Keratinocyte (primary cell): ENCODE measurements at regions not wholly inside any gene's neighbourhood (a gene's known extent, or its start where the extent isn't known, plus 50 kb on each side); places are given as distances from the start of the nearest gene placed in this dataset.

Experiments
- EZH2 ChIP-seq: IDR thresholded peaks from one replicate; pipeline ENCODE4 v1.6.1; 2012; ENCODE audit warnings: inconsistent platforms, mild to moderate bottlenecking, low read length, moderate library complexity
- TF ChIP-seq, protein P1 (sequence below), 3 experiments: IDR thresholded peaks in 1 of 3; conservative IDR thresholded peaks in 1 of 3; optimal IDR thresholded peaks in 1 of 3; 2 replicates in 2 of 3; 3 replicates in 1 of 3; pipeline versions ENCODE3 to v1.5.1; 2011; ENCODE audit warnings: low read length in 3 of 3, mild to moderate bottlenecking in 3 of 3, moderate library complexity in 2 of 3, control low read depth in 1 of 3, inconsistent platforms in 1 of 3; ENCODE audit not compliant: insufficient read depth in 2 of 3; ENCODE audit errors: extremely low read depth in 1 of 3

DNA sequence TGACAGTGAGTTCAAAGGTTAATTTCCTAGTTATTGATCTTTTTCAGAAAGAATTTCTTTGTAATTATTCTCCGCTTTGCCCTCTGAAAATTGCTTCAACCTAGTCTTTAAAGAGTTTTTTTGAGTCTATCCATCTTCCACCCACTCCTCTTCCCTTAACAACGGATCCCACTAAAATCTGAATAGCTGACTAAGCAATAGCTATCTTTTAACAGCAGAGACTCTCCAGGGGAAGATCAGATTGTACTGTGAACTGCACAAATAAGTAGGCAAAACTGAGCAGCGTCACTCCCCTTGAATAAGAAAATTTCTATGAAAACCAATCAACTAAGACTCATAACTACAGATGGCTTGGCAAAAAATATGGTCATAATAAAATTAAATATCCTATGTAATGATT is 127.9 kb downstream of the TUSC7 start:
- TF ChIP-seq, protein P1, sequence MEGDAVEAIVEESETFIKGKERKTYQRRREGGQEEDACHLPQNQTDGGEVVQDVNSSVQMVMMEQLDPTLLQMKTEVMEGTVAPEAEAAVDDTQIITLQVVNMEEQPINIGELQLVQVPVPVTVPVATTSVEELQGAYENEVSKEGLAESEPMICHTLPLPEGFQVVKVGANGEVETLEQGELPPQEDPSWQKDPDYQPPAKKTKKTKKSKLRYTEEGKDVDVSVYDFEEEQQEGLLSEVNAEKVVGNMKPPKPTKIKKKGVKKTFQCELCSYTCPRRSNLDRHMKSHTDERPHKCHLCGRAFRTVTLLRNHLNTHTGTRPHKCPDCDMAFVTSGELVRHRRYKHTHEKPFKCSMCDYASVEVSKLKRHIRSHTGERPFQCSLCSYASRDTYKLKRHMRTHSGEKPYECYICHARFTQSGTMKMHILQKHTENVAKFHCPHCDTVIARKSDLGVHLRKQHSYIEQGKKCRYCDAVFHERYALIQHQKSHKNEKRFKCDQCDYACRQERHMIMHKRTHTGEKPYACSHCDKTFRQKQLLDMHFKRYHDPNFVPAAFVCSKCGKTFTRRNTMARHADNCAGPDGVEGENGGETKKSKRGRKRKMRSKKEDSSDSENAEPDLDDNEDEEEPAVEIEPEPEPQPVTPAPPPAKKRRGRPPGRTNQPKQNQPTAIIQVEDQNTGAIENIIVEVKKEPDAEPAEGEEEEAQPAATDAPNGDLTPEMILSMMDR (optimal IDR thresholded peaks at IDR 0.05 in 1 of 3, IDR thresholded peaks at IDR 0.05 in 1 of 3, conservative IDR thresholded peaks at IDR 0.05 in 1 of 3; ENCODE audit: extremely low read depth in 1 of 3, insufficient read depth in 2 of 3, low read length in 3 of 3): no peak
- TF ChIP-seq EZH2: no peak
